HepG2 (cell line): ENCODE measurements at regions not wholly inside any gene's neighbourhood (a gene's known extent, or its start where the extent isn't known, plus 50 kb on each side); places are given as distances from the start of the nearest gene placed in this dataset.

Experiments
- DMAP1 ChIP-seq: IDR thresholded peaks from 2 replicates; pipeline ENCODE4 v1.6.1; 2016
- HMG20B ChIP-seq: conservative IDR thresholded peaks from 2 replicates; pipeline ENCODE4 v1.6.1; 2016; ENCODE audit warnings: missing genetic modification reagents, missing compliant biosample characterization
- MAFG ChIP-seq: sonication (generic); formaldehyde crosslinking; IDR thresholded peaks from 2 replicates; pipeline ENCODE4 v1.5.1; 2020; ENCODE audit warnings: mild to moderate bottlenecking, missing genetic modification reagents
- SP2 ChIP-seq: sonication (generic); formaldehyde crosslinking; IDR thresholded peaks from 2 replicates; pipeline ENCODE4 v1.5.1; 2020; ENCODE audit warnings: mild to moderate bottlenecking, missing genetic modification reagents
- TRIM22 ChIP-seq: fragments of 450-650 bp; IDR thresholded peaks from 2 replicates; pipeline ENCODE4 v1.6.1; 2017
- ZNF17 ChIP-seq: sonication (generic); formaldehyde crosslinking; IDR thresholded peaks from 2 replicates; pipeline ENCODE4 v1.5.0; 2020; ENCODE audit warnings: mild to moderate bottlenecking, missing genetic modification reagents
- ZNF335 ChIP-seq: sonication (generic); formaldehyde crosslinking; IDR thresholded peaks from 2 replicates; pipeline ENCODE4 v1.4.0; 2020; ENCODE audit warnings: missing genetic modification reagents
- TF ChIP-seq, protein P1 (sequence below): sonication (generic); formaldehyde crosslinking; IDR thresholded peaks from 2 replicates; pipeline ENCODE4 v1.4.0; 2020; ENCODE audit warnings: missing genetic modification reagents
- TF ChIP-seq, protein P2 (sequence below): sonication (generic); formaldehyde crosslinking; IDR thresholded peaks from 2 replicates; pipeline ENCODE4 v1.8.0; 2022; ENCODE audit warnings: mild to moderate bottlenecking, missing genetic modification reagents; ENCODE audit not compliant: insufficient replicate concordance

DNA sequence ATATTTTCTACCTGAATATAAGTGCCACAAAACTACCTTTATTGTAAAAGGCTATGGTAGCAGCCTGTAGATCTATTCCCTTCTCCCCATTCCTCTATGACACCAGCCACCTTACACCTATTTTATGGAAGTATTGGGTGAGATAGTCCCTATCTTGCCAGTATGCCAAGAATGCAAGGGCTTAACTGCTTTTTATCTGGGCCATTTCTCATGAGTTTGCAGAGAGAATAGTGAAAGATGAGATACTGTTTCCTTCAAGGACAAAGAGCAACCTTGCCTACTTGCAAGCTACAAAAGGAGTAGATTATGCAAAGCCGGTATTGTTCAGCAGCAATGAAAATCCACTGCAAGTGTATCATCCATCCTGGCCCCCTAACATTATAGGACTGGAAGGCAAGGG is 1775.6 kb upstream of the SEL1L start (continued):
- TF ChIP-seq, protein P1, sequence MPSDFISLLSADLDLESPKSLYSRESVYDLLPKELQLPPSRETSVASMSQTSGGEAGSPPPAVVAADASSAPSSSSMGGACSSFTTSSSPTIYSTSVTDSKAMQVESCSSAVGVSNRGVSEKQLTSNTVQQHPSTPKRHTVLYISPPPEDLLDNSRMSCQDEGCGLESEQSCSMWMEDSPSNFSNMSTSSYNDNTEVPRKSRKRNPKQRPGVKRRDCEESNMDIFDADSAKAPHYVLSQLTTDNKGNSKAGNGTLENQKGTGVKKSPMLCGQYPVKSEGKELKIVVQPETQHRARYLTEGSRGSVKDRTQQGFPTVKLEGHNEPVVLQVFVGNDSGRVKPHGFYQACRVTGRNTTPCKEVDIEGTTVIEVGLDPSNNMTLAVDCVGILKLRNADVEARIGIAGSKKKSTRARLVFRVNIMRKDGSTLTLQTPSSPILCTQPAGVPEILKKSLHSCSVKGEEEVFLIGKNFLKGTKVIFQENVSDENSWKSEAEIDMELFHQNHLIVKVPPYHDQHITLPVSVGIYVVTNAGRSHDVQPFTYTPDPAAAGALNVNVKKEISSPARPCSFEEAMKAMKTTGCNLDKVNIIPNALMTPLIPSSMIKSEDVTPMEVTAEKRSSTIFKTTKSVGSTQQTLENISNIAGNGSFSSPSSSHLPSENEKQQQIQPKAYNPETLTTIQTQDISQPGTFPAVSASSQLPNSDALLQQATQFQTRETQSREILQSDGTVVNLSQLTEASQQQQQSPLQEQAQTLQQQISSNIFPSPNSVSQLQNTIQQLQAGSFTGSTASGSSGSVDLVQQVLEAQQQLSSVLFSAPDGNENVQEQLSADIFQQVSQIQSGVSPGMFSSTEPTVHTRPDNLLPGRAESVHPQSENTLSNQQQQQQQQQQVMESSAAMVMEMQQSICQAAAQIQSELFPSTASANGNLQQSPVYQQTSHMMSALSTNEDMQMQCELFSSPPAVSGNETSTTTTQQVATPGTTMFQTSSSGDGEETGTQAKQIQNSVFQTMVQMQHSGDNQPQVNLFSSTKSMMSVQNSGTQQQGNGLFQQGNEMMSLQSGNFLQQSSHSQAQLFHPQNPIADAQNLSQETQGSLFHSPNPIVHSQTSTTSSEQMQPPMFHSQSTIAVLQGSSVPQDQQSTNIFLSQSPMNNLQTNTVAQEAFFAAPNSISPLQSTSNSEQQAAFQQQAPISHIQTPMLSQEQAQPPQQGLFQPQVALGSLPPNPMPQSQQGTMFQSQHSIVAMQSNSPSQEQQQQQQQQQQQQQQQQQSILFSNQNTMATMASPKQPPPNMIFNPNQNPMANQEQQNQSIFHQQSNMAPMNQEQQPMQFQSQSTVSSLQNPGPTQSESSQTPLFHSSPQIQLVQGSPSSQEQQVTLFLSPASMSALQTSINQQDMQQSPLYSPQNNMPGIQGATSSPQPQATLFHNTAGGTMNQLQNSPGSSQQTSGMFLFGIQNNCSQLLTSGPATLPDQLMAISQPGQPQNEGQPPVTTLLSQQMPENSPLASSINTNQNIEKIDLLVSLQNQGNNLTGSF (CRISPR knock-in tag) = no peak
- TF ChIP-seq HMG20B (CRISPR knock-in tag) (no peak), TRIM22 (no peak), MAFG (no peak), ZNF17 (CRISPR knock-in tag) (no peak), DMAP1 (CRISPR knock-in tag) (no peak), ZNF335 (CRISPR knock-in tag) (no peak), SP2 (CRISPR knock-in tag) (no peak)
- TF ChIP-seq, protein P2, sequence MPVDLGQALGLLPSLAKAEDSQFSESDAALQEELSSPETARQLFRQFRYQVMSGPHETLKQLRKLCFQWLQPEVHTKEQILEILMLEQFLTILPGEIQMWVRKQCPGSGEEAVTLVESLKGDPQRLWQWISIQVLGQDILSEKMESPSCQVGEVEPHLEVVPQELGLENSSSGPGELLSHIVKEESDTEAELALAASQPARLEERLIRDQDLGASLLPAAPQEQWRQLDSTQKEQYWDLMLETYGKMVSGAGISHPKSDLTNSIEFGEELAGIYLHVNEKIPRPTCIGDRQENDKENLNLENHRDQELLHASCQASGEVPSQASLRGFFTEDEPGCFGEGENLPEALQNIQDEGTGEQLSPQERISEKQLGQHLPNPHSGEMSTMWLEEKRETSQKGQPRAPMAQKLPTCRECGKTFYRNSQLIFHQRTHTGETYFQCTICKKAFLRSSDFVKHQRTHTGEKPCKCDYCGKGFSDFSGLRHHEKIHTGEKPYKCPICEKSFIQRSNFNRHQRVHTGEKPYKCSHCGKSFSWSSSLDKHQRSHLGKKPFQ (CRISPR knock-in tag) = no peak
